Tibial nerve (tissue), 4 donors: ENCODE measurements at regions not wholly inside any gene's neighbourhood (a gene's known extent, or its start where the extent isn't known, plus 50 kb on each side); places are given as distances from the start of the nearest gene placed in this dataset.

ENCODE experiments used
- DNase-seq, 2 donors: peaks; one replicate each; pipeline ENCODE4 v3.0.0-alpha.2; 2019; ENCODE audit warnings: low spot score in 2 of 2
- H3K27ac ChIP-seq, 4 donors: fragments of 200-600 bp; sonication (generic) in 3 of 4; one replicate each; pipeline ENCODE4 v1.5.1; 2017 to 2019; ENCODE audit warnings: mild to moderate bottlenecking in 1 of 4
- H3K27me3 ChIP-seq, 2 donors: fragments of 200-600 bp; sonication (generic) in 1 of 2; one replicate each; pipeline versions ENCODE4 v1.5.1 to v1.6.0; 2017 to 2019
- H3K36me3 ChIP-seq, 3 donors: fragments of 200-600 bp; sonication (generic); one replicate each; pipeline ENCODE4 v1.5.1; 2018 to 2019
- H3K4me1 ChIP-seq, 4 donors: fragments of 200-600 bp; sonication (generic) in 3 of 4; one replicate each; pipeline ENCODE4 v1.5.1; 2017 to 2019
- H3K4me3 ChIP-seq, 4 donors: fragments of 200-600 bp; sonication (generic) in 3 of 4; one replicate each; pipeline ENCODE4 v1.5.1; 2017 to 2019; ENCODE audit warnings: mild to moderate bottlenecking in 1 of 4, moderate library complexity in 1 of 4
- H3K9me3 ChIP-seq, 4 donors: fragments of 200-600 bp; sonication (generic) in 3 of 4; one replicate each; pipeline ENCODE4 v1.5.1; 2017 to 2019
- EP300 ChIP-seq, 2 donors: sonication (generic); formaldehyde crosslinking; IDR thresholded peaks; one replicate each; pipeline ENCODE4 v1.6.1; 2017; ENCODE audit warnings: antibody characterized with exemption in 2 of 2, mild to moderate bottlenecking in 1 of 2
- POLR2A ChIP-seq, 2 donors: fragments of 450-650 bp; IDR thresholded peaks; one replicate each; pipeline ENCODE4 v1.6.1; 2017; ENCODE audit warnings: antibody characterized with exemption in 2 of 2, mild to moderate bottlenecking in 2 of 2, moderate library complexity in 2 of 2
- WGBS, 2 donors: methylation state at CpG; one replicate each; pipeline ENCODE4 v1.1.5; 2018; 5-methylcytosine and 5-hydroxymethylcytosine counted together
- TF ChIP-seq, protein P1 (sequence below), 5 experiments: fragments of 200-600 bp in 3 of 5; fragments of 450-650 bp in 2 of 5; sonication (generic) in 3 of 5; IDR thresholded peaks; one replicate each; pipeline ENCODE4 v1.5.1; 2016 to 2019; ENCODE audit warnings: antibody characterized with exemption in 5 of 5, mild to moderate bottlenecking in 3 of 5, moderate library complexity in 2 of 5

DNA sequence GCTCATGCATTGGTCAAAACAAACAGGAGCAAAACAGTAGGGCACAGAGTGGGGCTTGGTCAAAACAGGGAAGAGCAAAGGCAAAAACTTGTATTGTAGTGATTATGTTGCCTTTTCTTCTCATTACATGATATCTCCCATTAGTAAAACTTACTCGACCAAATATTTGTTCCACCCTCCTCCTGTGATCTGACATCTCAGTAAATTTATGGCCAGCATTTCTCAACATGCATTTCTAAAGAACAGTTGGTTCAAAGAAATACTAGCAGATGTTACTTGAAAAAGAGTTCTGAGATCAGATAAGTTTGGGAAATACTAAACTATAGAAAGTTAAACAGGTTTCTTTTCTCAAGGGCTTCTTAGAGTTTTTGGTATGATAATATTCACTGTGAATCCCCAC, 423.1 kb downstream of the FIGN start:
- no peak for DNase-seq
- Histone ChIP-seq H3K27ac (no peak overlapping the region), H3K4me3 (no peak overlapping the region), H3K36me3 (no peaks in the 10 kb centered on the region), H3K9me3 (no peaks in the 10 kb centered on the region), H3K27me3 (no peaks in the 10 kb centered on the region), H3K4me1 (no peaks in the 10 kb centered on the region)
- TF ChIP-seq POLR2A (IDR thresholded peaks at IDR 0.05): no peak
- TF ChIP-seq, protein P1, sequence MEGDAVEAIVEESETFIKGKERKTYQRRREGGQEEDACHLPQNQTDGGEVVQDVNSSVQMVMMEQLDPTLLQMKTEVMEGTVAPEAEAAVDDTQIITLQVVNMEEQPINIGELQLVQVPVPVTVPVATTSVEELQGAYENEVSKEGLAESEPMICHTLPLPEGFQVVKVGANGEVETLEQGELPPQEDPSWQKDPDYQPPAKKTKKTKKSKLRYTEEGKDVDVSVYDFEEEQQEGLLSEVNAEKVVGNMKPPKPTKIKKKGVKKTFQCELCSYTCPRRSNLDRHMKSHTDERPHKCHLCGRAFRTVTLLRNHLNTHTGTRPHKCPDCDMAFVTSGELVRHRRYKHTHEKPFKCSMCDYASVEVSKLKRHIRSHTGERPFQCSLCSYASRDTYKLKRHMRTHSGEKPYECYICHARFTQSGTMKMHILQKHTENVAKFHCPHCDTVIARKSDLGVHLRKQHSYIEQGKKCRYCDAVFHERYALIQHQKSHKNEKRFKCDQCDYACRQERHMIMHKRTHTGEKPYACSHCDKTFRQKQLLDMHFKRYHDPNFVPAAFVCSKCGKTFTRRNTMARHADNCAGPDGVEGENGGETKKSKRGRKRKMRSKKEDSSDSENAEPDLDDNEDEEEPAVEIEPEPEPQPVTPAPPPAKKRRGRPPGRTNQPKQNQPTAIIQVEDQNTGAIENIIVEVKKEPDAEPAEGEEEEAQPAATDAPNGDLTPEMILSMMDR (IDR thresholded peaks at IDR 0.05): no peak
- no peak for TF ChIP-seq EP300 (IDR thresholded peaks at IDR 0.05)
- 36 to 41% methylated on average over 1 of the region's 1 CpG for WGBS, 2 donors

DNA sequence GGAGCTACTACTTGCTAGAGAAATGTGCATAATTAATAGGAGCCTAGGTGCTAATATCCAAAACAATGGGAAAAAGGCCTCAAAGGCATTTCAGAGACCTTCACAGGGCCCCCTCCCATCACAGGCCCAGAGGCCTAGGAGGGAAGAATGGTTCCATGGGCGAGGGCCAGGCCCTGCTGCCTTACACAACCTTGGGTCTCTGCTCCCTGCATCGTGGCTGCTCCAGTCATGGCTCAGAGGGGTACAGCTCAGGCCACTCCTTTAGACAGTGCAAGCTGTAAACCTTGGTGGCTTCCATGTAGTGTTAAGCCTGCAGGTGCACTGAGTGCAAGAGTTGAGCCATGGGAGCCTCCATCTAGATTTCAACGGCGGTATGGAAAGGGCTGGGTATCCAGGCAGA, 429.2 kb downstream of the FIGN start:
- DNase-seq: no peak
- H3K36me3 ChIP-seq: no peaks in the 10 kb centered on the region
- WGBS, 2 donors: 96 to 100% methylated on average over 4 of the region's 4 CpGs
- no peak overlapping the region for H3K4me3 ChIP-seq
- no peak for TF ChIP-seq POLR2A (IDR thresholded peaks at IDR 0.05)
- TF ChIP-seq EP300 (IDR thresholded peaks at IDR 0.05): no peak
- TF ChIP-seq, protein P1 (IDR thresholded peaks at IDR 0.05): no peak
- H3K4me1 ChIP-seq: no peaks in the 10 kb centered on the region
- no peak overlapping the region for H3K27ac ChIP-seq
- H3K9me3 ChIP-seq: peaks cover 0 to 20% (median 0%) of the 10 kb centered on the region in 4 donors
- no peaks in the 10 kb centered on the region for H3K27me3 ChIP-seq

DNA sequence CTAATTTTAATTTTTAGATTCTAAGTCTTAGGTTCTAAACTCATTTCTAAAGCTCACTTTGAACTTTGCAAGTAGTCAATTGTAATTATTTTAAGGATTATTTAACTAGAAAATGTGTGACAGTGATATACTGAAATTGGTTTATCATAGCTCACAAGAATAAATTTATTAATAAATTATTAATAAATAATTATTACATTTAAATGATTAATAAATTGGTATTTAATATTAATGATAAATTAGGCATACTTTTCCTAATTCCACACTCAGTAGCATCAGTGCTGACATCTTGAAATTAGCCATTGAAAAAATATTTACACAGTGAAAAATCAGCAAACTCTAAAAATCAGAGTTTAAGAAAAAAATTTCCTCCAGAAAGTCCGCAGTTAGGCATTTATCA, 433.7 kb downstream of the FIGN start:
- Histone ChIP-seq H3K9me3 (peaks cover 0 to 16% (median 0%) of the 10 kb centered on the region in 4 donors), H3K36me3 (no peaks in the 10 kb centered on the region), H3K4me1 (no peaks in the 10 kb centered on the region), H3K27me3 (no peaks in the 10 kb centered on the region), H3K4me3 (no peak overlapping the region), H3K27ac (no peak overlapping the region)
- TF ChIP-seq EP300 (IDR thresholded peaks at IDR 0.05) (no peak), POLR2A (IDR thresholded peaks at IDR 0.05) (no peak)
- TF ChIP-seq, protein P1 (IDR thresholded peaks at IDR 0.05): no peak
- 97 to 98% methylated on average over 1 of the region's 1 CpG for WGBS, 2 donors
- DNase-seq: no peak

DNA sequence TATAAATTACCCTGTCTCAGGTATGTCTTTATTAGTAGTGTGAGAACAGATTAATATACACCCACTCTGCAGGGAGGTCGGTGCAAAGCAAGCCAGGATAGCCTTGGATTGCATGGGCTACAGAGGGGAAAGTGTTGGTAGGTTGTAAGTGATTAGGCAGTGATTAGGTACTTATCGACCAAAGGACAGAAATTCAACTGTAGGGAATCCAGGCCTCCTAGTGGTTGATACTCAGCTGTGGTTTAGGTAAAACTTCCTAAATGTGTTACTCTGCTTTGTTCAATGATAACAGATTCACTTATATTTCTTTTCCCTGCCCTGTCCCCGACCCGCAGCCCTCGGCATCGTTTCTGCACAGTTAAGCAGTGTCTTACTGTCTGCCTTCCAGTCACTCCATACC, 444.0 kb downstream of the FIGN start:
- H3K27me3 ChIP-seq: no peaks in the 10 kb centered on the region
- no peak overlapping the region for H3K4me3 ChIP-seq
- no peak overlapping the region for H3K27ac ChIP-seq
- H3K9me3 ChIP-seq: no peaks in the 10 kb centered on the region
- no peaks in the 10 kb centered on the region for H3K4me1 ChIP-seq
- DNase-seq: no peak
- H3K36me3 ChIP-seq: no peaks in the 10 kb centered on the region
- no peak for TF ChIP-seq EP300 (IDR thresholded peaks at IDR 0.05)
- TF ChIP-seq, protein P1 (IDR thresholded peaks at IDR 0.05): no peak
- no peak for TF ChIP-seq POLR2A (IDR thresholded peaks at IDR 0.05)
- WGBS, 2 donors: 88 to 93% methylated on average over 6 of the region's 6 CpGs

DNA sequence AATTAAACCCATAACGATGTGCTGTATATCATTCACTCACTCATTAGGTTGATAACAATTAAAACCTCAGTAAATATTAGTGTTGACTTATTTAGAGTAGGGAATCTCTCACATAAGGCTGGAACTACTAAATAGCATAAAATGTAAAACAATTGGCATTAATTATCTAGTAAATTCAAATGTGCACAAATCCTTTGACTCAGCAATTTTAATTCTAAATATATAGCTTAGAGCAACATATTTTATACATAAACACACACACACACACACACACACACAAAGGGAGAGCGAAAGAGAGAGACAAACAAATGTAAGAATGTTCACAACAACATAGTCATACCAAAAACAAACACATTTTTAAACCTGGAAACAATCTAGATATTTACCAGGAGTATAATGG, 443.1 kb upstream of the KCNH7 start:
- Histone ChIP-seq H3K27ac (no peak overlapping the region), H3K4me3 (no peak overlapping the region), H3K36me3 (no peaks in the 10 kb centered on the region), H3K4me1 (no peaks in the 10 kb centered on the region), H3K9me3 (peaks cover 0 to 8% (median 0%) of the 10 kb centered on the region in 4 donors), H3K27me3 (no peaks in the 10 kb centered on the region)
- WGBS, 2 donors: 75 to 82% methylated on average over 2 of the region's 2 CpGs
- no peak for DNase-seq
- TF ChIP-seq EP300 (IDR thresholded peaks at IDR 0.05): no peak
- TF ChIP-seq, protein P1 (IDR thresholded peaks at IDR 0.05): no peak
- TF ChIP-seq POLR2A (IDR thresholded peaks at IDR 0.05): no peak
